ENCODE measurements at regions not wholly inside any gene's neighbourhood (a gene's known extent, or its start where the extent isn't known, plus 50 kb on each side); places are given as distances from the start of the nearest gene placed in this dataset.

DNA sequence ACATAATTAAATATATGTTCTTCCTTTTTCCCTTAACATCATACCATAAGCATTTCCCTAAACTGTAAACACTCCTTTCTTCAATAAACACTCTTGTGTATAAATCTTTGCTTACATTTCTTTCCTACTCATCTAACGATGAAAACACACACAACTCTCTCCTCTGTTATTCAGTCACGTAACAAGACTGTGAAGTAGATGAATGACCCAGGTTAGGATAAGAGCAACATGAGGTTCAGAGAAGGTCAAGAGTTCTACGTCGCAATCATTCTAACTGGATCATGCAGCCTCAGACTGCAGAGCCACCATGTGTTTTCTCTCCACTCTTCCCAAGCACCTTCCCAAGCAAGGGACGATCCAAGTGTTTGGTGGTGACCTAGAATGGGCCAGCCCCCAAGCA, 70.5 kb upstream of the SPTLC1 start:
- DNase-seq (ENCODE audit: low spot score), result no peak

DNA sequence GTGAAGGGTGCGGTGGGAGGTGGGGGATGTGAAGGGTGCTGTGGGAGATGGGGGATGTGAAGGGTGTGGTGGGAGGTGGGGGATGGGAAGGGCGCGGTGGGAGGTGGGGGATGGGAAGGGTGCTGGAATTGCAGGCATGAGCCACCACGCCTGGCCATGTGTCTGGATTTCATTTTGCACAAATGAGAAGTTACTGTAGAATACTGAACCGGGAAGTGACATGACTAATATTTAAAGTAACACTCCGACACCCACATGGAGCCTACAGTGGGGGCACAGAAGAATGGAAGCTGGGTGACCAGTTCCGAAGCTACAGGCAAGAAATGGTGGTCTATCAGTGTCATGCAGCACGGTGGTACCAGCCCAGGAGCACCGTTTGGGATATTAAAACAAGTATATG, 69.9 kb upstream of the SPTLC1 start:
- no peak for DNase-seq (ENCODE audit: low spot score)

DNA sequence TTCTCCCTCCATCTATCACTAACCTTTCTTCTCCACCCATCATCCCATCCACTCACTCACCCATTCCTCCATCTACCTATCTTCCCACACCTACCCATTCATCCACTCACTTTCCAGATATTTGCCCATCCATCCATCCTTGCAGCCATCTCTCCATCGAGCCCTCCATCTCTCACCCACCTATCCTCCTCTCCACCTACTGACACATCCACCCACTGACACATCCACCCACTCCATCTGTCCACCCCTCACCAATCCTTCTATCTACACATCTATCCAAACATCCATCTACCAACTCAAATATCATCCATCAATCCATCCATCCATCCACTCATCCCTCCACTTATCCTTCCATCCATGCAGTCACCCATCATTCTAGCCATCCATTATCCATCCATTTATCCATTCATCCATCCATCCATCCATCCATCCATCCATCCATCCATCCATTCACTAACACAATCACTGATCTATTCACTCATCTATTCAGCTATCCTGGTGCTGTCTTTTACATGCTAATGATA, 68.9 kb upstream of the SPTLC1 start:
- DNase-seq (ENCODE audit: low spot score), result no peak

DNA sequence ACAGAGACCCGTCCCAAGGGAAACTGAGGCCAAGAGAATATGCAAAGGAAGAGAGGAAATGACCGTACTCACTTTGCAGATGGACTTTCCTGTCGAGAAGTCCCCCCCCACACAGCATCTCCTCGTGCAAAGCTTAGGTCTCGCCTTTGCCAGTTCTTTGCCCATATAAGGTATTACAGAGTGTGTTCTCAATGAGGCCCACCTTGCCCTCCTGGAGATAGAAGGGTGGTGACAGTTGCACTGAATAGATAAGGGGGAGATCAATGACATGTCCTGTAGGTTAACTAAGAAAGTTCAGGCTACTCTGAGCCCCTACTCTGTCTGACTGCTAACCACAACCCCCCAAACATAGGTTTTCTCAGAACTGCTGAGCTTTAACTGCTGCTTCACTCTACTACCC, 68.2 kb upstream of the SPTLC1 start:
- DNase-seq (ENCODE audit: low spot score), result no peak

DNA sequence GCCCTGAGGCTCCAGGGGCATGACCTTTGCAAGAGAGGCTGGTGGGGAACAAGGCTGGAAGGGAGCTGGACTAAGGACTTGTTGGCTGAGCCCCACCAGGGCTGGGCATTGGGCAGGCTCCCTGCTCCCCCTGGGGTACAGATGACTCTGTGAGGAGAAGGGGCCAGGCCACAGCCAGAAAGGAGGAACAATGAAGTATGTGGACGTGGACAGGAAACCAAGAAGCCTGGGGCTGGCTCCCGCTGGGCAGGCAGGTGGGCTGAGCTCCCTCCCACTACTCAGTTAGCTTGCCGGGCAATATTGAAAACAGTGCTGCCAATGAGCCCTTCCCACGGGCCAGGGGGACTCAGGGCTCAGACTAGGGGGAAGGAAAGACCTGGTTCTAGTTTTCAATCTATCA, 66.1 kb upstream of the SPTLC1 start:
- DNase-seq (ENCODE audit: low spot score), result no peak

DNA sequence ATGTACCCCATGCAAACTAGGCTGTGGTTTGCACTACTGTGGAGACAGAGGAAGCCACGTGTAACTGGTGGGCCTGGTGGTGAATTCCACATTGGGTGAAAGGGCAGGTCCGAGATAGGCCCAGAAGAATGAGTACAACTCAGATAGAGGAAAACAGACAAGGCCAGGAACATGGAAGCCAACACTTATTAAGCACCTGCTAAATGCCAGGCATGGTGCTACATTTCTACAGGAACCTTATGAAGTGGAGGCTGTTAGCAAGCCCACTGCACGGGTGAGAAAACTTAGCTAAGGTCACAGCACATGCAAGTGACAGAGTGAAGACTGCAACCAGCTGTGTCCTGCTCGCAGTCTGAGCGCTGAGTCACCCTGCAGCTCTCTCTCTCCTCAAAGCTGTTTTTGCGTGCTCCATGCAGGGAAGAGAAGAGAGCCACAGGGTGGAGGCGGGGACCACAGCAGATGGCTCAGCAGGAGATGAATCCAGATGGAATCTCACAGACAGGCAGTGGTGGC, 65.5 kb upstream of the SPTLC1 start:
- no peak for DNase-seq (ENCODE audit: low spot score)

DNA sequence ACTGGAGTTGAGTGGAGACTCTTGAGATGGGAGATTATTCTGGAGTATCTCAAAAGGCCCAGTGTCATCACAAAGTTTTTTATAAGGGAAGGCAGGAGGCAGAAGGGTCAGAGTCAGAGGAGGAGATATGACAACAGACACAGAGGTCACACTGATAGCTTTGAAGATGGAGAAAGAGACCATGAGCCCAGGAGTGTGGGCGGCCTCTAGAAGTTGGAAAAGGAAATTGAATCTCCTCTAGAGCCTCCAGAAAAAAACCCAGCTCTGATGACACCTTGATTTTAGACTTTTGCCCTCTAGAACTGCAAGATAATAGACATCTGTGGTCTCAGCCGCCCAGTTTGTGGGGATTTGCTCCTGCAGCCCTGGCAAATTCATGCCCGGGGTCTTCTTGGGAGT, 64.8 kb upstream of the SPTLC1 start:
- DNase-seq (ENCODE audit: low spot score), result no peak

DNA sequence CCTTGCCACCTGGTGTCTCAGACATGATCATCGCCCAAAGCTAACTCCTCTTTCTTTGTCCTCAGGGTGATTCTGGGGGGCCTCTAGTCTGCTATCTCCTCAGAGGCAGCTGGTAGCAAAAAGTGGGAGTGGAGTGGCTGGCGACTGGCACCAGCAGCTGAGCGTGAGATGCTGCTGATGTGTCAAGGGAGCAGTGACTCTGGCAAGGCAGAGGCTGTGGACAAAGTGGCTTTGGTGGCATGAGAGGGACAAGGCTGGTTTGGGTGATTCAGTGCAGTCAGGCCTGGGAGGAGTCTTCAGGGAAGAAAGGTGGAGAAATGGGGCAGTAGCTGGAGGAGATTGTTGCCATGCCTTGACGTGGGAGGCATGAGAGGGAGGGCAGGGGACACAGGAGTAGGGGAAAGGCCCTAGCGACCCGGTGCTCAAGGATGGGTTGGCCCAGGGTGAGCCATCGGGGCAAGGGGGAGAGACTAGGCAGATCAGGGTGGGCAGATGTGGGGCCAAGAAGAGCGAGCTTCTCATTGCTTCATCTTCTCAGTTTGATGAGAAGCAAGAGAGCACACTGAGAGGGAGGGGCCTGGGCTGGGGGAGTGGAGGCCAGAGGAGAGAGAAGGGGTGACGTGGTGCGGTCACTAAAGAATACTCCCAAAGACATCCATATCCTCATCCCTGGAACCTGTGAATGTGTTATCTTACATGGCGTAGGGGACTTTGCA, 64.2 kb upstream of the SPTLC1 start:
- no peak for DNase-seq (ENCODE audit: low spot score)

DNA sequence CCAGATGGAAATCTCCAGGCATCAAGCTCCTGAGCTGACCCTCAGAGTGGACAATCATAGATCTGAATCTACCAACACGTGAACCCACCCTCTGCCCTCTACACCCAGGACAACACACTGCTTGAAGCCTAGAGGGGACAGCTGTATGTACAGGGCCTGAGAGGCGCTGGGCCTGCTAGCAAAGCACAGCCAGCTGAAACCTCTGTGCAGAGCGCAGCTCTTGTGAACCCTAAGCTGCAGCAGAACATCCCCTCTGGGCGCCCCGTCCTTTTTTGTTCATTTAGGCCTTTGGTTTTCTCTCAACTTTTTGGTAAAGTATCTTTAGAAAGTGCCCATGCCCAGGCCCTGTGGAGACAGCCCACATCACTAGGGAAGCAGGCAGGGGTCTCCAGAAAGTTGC, 62.4 kb upstream of the SPTLC1 start:
- DNase-seq (ENCODE audit: low spot score), result no peak

DNA sequence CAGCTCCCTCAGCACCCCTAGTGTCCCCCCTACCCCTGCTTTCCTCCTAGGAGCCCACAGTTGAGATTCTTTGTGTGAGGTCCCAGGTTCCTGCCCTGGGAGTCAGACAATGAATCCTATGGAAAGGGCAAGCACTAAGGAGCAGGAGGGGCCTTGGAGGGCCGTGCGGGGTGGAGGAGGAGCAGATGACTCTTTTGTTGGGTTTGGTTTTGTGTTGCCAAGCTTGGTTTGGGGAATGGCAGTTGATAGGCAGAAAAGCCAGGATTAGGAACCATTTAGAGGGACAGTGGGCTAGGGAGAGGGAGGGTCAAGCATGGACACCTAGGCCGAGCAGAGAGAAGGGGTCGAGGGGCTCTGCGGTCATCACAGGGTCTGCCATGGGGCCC, 61.6 kb upstream of the SPTLC1 start:
- DNase-seq (ENCODE audit: low spot score), result no peak

DNA sequence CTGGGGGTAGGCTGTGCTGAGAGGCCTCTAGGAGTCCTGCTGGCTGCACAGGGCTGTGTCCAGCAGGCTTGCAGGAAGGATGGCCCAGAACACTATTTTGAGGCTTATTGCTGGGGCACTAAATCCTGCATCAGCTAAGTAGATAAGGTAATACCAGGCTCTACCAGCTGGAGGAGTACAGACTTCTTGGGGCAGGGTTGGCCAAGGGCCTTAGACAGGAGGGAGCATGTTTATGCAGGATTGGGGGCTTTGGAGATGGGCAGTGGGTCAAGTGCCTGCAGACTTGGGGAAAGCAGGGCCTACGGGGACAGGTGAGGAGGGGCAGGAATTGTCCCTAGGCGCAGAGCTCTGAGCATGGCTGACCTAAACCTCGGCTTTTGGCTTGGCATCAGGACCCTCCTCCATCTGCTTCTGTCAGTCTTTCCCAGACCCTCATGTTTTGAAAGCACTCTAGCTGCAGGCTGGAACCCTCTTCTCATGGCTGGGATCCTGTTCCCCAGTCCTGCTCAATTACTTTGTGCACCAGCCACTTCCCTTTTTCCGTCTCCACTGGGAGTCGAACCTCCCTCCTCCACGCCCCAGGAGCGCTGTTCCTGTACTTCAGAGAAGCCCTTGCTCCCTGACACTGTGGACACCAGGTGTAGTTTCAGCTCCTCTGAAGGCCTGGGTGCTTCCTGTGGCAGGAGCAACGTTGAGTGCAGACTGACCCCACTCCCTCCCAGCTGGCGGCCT, 61.0 kb upstream of the SPTLC1 start:
- no peak for DNase-seq (ENCODE audit: low spot score)

DNA sequence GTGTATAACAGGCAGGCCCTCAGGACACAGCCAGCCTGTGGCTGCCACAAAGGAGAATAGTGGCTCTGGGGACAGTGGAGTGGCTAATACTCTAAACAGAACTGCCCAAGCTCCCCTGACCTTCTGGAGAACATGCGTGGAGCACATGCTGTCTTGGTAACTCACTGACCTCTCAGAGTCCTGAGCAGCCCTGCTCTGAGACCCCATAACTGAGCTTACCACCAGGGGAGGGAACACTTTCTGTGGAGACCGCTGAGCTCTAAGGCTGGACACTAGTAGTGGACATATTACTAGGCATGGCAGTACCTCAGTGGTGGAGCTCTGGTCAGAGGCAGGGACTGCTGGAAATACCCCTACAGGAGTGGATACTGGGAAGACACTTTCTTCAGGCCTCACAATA, 60.2 kb upstream of the SPTLC1 start:
- DNase-seq (ENCODE audit: low spot score), result no peak

DNA sequence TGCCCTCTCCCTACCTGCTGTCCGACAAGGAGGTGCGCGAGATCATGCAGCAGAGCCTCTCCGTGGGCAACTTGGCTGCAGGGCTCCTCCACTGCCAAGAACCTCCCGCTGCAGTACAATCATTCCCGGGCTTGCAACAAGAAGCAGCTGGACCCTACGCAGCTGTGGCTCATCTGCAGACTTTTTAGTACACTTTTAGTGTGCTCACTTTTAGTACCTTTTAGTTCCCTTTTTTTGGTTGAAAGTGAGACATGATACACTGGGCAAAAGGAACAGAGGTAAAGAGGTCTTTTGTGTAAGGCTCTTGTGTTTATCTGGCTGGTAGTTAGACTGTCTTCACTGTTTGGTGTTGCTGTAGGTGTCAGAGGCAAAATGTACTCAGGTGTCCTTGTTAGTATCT, 58.1 kb upstream of the SPTLC1 start:
- no peak for DNase-seq (ENCODE audit: low spot score)

DNA sequence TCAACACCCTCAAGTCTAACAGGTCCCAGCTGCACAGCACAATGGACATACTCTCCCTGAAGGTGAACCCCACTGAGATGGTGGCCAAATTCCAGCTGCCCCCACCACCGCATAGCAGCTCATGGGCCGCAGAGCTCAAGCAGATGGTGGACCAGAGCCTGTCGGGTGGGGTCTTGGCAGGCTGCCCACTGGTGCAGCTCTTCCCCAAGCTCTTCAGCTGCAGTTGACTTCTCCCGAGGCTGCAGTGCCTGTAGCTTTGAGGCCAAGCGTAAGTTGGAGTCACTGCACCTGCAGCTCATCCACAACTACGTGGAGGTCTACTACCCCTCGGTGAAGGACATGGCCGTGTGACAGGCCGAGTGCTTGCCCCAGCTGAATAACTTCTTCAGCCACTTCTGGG, 56.6 kb upstream of the SPTLC1 start:
- DNase-seq (ENCODE audit: low spot score), result no peak

DNA sequence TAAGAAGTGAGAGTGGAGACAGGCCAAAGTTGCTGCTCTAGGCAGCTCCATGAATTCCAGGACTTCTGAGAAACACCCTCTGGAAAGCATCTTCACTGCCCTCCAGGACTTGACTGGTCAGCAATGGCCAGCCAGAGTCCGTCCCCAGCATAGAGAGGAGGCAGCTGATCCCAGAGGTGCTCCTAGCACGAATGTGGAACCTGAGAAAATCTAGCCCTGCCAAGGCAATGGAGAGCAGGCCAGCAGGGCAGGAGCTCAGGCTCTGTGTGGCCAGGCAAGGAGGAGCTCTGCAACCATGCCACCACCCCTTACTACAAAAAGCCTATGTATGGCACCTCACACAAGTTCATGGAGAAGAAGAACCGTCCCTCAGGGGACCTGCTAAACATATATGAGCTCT, 56.1 kb upstream of the SPTLC1 start:
- DNase-seq (ENCODE audit: low spot score), result no peak

DNA sequence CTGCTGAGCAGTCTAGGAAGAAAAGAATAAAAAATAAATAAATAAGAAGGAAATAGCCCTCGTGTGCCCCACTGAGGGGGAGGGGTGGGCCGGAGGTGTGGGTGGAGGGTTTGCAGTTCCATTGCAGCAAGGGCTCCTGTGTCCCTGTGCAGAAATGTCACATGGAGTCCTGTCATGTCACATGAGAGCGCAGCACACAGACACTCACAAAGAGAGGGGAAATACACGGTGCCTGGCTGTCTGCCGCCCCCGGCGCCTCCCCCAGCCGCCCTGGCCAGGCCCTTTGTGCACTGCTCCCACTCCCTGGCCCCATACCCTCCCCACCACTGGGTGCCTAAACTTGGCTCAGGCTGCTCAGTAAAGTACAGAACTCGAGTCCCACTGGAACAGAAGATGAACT, 55.6 kb upstream of the SPTLC1 start:
- DNase-seq (ENCODE audit: low spot score), result no peak

DNA sequence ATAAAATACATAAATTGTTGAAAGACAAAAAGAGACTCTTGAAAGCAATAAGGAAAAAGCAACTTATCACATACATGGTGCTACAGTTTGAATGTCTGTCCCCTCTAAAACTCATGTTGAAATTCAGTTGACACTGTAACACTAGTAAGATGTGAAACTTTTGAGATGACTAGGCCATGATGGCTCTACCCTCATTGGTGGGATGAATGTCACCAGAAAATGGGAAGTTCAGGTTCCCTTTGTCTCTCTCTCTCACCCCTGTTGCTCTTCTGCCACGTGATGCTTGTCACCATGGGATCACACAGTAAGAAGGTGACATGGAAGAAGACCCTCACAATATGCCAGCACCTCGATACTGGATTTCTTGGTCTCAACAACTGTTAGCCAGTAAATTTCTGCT, 50.3 kb upstream of the SPTLC1 start:
- DNase-seq (ENCODE audit: low spot score), result peak; percentile 25
